AG09319 (cell line): ENCODE measurements at regions not wholly inside any gene's neighbourhood (a gene's known extent, or its start where the extent isn't known, plus 50 kb on each side); places are given as distances from the start of the nearest gene placed in this dataset.

Experiments
- DNase-seq: peaks from one replicate; pipeline ENCODE4 v3.0.0-alpha.2; 2010; ENCODE audit warnings: low read depth; ENCODE audit errors: extremely low read depth
- TF ChIP-seq, protein P1 (sequence below): IDR thresholded peaks from 2 replicates; pipeline ENCODE4 v1.5.1; 2011; ENCODE audit warnings: low read depth, mild to moderate bottlenecking, inconsistent platforms, low read length, moderate library complexity

DNA sequence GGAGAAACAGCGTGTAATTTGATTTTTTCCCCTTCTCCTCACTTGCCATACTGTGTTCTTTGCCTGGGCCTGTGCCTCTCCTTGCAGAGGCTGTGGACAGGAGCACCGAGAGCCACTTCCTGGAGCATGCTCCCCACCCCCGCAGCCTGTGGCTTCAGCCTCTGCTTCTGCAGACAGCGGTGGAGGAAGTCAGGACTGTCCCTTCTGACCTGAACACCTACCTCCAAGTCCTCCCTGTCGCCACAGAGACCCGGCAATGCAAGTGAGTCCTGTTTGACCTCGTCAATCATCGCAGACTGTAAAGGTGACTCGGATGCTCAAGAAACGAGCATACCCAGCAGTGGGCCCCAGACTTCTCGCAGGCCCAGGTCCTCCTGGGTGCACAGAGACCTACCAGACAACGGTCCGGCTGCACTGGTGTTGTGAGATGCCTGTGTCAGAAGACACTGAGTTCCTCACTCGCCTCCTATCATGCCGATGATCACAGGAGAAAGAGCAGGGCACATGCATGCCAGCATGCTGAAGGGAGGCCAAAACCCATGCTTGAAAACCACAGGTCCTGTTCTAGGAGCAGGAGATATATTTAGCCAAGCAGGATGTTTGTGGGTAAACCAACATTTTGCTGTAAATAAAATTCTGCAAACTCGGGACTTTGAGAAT is 198.8 kb downstream of the AUH start:
- TF ChIP-seq, protein P1, sequence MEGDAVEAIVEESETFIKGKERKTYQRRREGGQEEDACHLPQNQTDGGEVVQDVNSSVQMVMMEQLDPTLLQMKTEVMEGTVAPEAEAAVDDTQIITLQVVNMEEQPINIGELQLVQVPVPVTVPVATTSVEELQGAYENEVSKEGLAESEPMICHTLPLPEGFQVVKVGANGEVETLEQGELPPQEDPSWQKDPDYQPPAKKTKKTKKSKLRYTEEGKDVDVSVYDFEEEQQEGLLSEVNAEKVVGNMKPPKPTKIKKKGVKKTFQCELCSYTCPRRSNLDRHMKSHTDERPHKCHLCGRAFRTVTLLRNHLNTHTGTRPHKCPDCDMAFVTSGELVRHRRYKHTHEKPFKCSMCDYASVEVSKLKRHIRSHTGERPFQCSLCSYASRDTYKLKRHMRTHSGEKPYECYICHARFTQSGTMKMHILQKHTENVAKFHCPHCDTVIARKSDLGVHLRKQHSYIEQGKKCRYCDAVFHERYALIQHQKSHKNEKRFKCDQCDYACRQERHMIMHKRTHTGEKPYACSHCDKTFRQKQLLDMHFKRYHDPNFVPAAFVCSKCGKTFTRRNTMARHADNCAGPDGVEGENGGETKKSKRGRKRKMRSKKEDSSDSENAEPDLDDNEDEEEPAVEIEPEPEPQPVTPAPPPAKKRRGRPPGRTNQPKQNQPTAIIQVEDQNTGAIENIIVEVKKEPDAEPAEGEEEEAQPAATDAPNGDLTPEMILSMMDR = no peak
- DNase-seq = no peak

DNA sequence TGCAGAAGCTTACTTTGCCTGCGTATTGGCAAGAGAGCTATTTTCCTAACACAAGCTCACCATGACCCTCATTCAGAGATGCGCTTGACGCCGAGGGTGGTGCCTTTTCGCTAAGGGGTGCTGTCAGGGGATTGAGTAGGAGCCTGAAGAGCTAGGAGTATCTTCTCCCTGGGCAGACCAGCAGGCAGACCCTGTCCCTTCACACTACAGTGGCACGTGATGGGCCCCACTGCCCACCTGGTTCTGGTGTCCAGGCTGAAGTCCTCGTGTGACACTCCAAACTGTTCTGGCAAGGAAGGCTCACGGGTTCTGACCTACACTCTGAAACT is 198.3 kb downstream of the AUH start:
- TF ChIP-seq, protein P1 = no peak
- DNase-seq = no peak

DNA sequence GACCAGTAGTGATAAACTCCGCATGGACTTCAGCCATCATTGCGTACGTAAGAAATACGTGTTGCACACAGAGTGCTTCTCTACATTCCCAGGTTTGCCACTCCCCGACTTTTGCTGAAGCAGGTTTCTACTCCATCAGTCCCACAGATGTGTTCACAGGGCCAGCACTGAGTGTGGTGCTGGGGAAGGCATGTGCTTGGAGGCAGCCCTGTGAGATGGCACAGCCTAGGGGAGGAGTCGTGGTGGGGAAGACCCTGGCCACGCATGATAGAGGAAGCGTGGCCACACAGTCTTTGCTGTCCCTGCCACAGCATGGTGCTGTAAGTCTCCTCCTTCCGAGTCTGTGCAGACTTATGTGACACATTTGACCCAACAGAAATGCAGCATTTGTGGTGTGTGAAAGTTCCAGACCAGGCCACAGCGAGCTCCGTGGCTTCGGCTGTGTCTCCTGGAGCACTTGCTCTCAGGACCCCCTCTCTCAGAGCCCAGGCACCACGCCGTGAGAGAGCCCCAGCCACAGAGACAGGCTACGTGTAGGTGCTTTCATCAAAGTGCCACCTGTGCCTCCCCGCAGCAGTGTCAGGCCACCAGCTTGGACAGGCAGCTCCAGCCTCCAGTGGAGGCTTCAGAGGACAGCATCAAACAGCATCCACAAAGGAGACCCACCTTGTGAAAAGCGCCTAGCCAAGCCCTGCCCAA is 197.8 kb downstream of the AUH start:
- TF ChIP-seq, protein P1 = no peak
- no peak for DNase-seq
